ENCODE measurements at regions not wholly inside any gene's neighbourhood (a gene's known extent, or its start where the extent isn't known, plus 50 kb on each side); places are given as distances from the start of the nearest gene placed in this dataset.

- Histone ChIP-seq H2BK15ac (ENCODE audit: low read length) (no peak overlapping the region), H2AFZ (ENCODE audit: low read length) (no peak overlapping the region), H3K23ac (ENCODE audit: insufficient read length) (no peak overlapping the region), H2BK20ac (ENCODE audit: low read length) (no peak overlapping the region), H3K4me3 (ENCODE audit: extremely low read depth in 1 of 4, insufficient read depth in 2 of 4, low read depth in 3 of 4, low read length in 4 of 4) (no peak overlapping the region), H3K23me2 (ENCODE audit: low read depth, low read length) (no peaks in the 10 kb centered on the region; the same call in 1 of the 2 replicates), H4K20me1 (replicated peaks in 1 of 2; ENCODE audit: control insufficient read depth in 1 of 2, insufficient read depth in 2 of 2, low read length in 2 of 2) (no peaks in the 10 kb centered on the region), H2BK12ac (ENCODE audit: low read depth, low read length) (no peak overlapping the region), H3K4ac (replicated peaks; ENCODE audit: insufficient read length, low read depth, low read length) (no peak overlapping the region), H3K4me2 (ENCODE audit: insufficient read depth in 1 of 2, low read depth in 2 of 2, low read length in 2 of 2) (no peak overlapping the region), H4K5ac (ENCODE audit: insufficient read length, low read depth, low read length) (no peak overlapping the region), H3K79me1 (ENCODE audit: low read depth, low read length) (no peaks in the 10 kb centered on the region), H4K91ac (replicated peaks; ENCODE audit: insufficient read length, low read length) (no peak overlapping the region), H3K4me1 (replicated peaks in 1 of 4; ENCODE audit: control insufficient read depth in 3 of 4, insufficient read depth in 4 of 4, low read length in 3 of 4) (peaks cover 0 to 5% (median 1%) of the 10 kb centered on the region in 4 experiments; a peak in 2 of 7 replicates), H3K9ac (replicated peaks in 1 of 4; ENCODE audit: extremely low read depth in 1 of 4, low read depth in 3 of 4, low read length in 3 of 4) (no peak overlapping the region), H3K14ac (ENCODE audit: insufficient read length) (no peak overlapping the region), H2AK5ac (ENCODE audit: low read depth, low read length) (no peak overlapping the region), H3K56ac (replicated peaks; ENCODE audit: insufficient read length, low read depth, low read length) (no peak overlapping the region), H3K18ac (ENCODE audit: extremely low read depth, low read length) (no peak overlapping the region), H2BK5ac (ENCODE audit: low read depth, low read length) (no peak overlapping the region), H3K9me3 (ENCODE audit: insufficient read depth in 2 of 2, low read depth in 1 of 2, low read length in 1 of 2) (peaks cover 0 to 3% of the 10 kb centered on the region in 2 experiments; a peak in 1 of 4 replicates), H4K8ac (ENCODE audit: extremely low read depth, insufficient read depth, low read length) (no peak overlapping the region), H3K27ac (ENCODE audit: low read depth, low read length) (no peak overlapping the region), H2BK120ac (replicated peaks; ENCODE audit: low read depth, low read length) (no peak overlapping the region), H3K27me3 (replicated peaks in 1 of 4; ENCODE audit: control insufficient read depth in 3 of 4, extremely low read depth in 1 of 4, insufficient read depth in 3 of 4, low read length in 3 of 4) (no peaks in the 10 kb centered on the region), H3K79me2 (ENCODE audit: control insufficient read depth in 1 of 2, insufficient read depth in 2 of 2, low read length in 2 of 2) (no peaks in the 10 kb centered on the region), H3K36me3 (ENCODE audit: control insufficient read depth in 2 of 4, insufficient read depth in 4 of 4, low read length in 3 of 4) (no peaks in the 10 kb centered on the region)
- ChIA-PET CTCF (ENCODE audit: partially characterized antibody) (interaction anchor here (0.7 to 6.1 kb wide), 8 partner anchors 10 to 1578 kb away, joined by 3 to 50 read pairs (median 4); no protein-coding TSS in a partner anchor), POLR2A (ENCODE audit: partially characterized antibody) (no interaction called here)
- FAIRE-seq (no peak), DNase-seq (ENCODE audit: low read depth in 1 of 2, low spot score in 2 of 2) (no peak)
- WGBS, 2 experiments (ENCODE audit: extremely low coverage in 1 of 2, insufficient coverage in 1 of 2, insufficient read length in 1 of 2, insufficient replicate concordance in 2 of 2, low coverage in 1 of 2, low lambda C conversion rate in 2 of 2, missing lambda C conversion rate in 1 of 2), result 88% methylated on average over 14 of the region's 14 CpGs; no CpG with 5 or more reads in 1 of the 2 experiments
- no peak for TF ChIP-seq CHD2 (IDR thresholded peaks at IDR 0.05; ENCODE audit: low read length)
- no peak for TF ChIP-seq BRCA1 (IDR thresholded peaks at IDR 0.05; ENCODE audit: low read depth, low read length)
- TF ChIP-seq MAFK (IDR thresholded peaks at IDR 0.05; ENCODE audit: low read depth, low read length), result no peak
- TF ChIP-seq CREB1 (IDR thresholded peaks at IDR 0.05), result no peak
- TF ChIP-seq USF2 (IDR thresholded peaks at IDR 0.05; ENCODE audit: low read length), result no peak
Measured at GRCh38 chr5:17129093-17129849, 88.2 kb upstream of the BASP1 start.

Measured in H1 (cell line).